Stomach (tissue), 4 donors: ENCODE measurements at regions not wholly inside any gene's neighbourhood (a gene's known extent, or its start where the extent isn't known, plus 50 kb on each side); places are given as distances from the start of the nearest gene placed in this dataset.

Experiments used
- CTCF ChIP-seq, 7 experiments: fragments of 450-650 bp in 4 of 7; fragments of 200-600 bp in 3 of 7; sonication (generic) in 3 of 7; IDR thresholded peaks; one replicate each; pipeline ENCODE4 v1.5.1; 2016 to 2019; ENCODE audit warnings: antibody characterized with exemption in 7 of 7, control low read depth in 2 of 7, mild to moderate bottlenecking in 1 of 7
- EP300 ChIP-seq: sonication (generic); formaldehyde crosslinking; IDR thresholded peaks from one replicate; pipeline ENCODE4 v1.6.1; 2017; ENCODE audit warnings: antibody characterized with exemption
- POLR2A ChIP-seq, 4 donors: fragments of 450-650 bp; IDR thresholded peaks; one replicate each; pipeline ENCODE4 v1.6.1; 2016; ENCODE audit warnings: antibody characterized with exemption in 4 of 4, control low read depth in 2 of 4, mild to moderate bottlenecking in 1 of 4, moderate library complexity in 1 of 4
- POLR2AphosphoS5 ChIP-seq, 3 donors: sonication (generic); formaldehyde crosslinking; IDR thresholded peaks; one replicate each; pipeline ENCODE4 v1.6.1; 2016; ENCODE audit warnings: antibody characterized with exemption in 3 of 3

- no peak for TF ChIP-seq CTCF (IDR thresholded peaks at IDR 0.05)
- no peak for TF ChIP-seq POLR2A (IDR thresholded peaks at IDR 0.05)
- TF ChIP-seq POLR2AphosphoS5 (IDR thresholded peaks at IDR 0.05): no peak
- TF ChIP-seq EP300: no peak
Measured at GRCh38 chr2:147231081-147231480, 613.7 kb upstream of the ACVR2A start.
